Kidney (tissue), 13 donors: ENCODE measurements at regions not wholly inside any gene's neighbourhood (a gene's known extent, or its start where the extent isn't known, plus 50 kb on each side); places are given as distances from the start of the nearest gene placed in this dataset.

ENCODE experiments used
- DNase-seq, 5 donors: peaks; one replicate each; pipeline ENCODE4 v3.0.0-alpha.2; 2013 to 2020
- FAIRE-seq: peaks from 2 replicates; lab custom pipeline; 2012; peaks lifted over from hg19 to GRCh38; lab: Jason Lieb, UNC
- H3K27ac ChIP-seq, 2 donors: one replicate each; pipeline ENCODE4 v1.7.0; 2013; ENCODE audit warnings: low read depth in 2 of 2, low read length in 2 of 2, inconsistent platforms in 1 of 2
- H3K27me3 ChIP-seq: one replicate; pipeline ENCODE4 v1.7.1; 2013; ENCODE audit warnings: low read length, inconsistent platforms; ENCODE audit not compliant: control insufficient read depth, insufficient read depth
- H3K36me3 ChIP-seq, 3 donors: one replicate each; pipeline versions ENCODE4 v1.7.0 to v1.7.1; 2013; ENCODE audit warnings: low read length in 3 of 3, control low read depth in 1 of 3, inconsistent platforms in 1 of 3; ENCODE audit not compliant: insufficient read depth in 3 of 3, control insufficient read depth in 2 of 3
- H3K4me1 ChIP-seq, 3 donors: one replicate each; pipeline versions ENCODE4 v1.7.0 to v1.7.1; 2013; ENCODE audit warnings: low read length in 3 of 3, inconsistent platforms in 1 of 3, low read depth in 1 of 3; ENCODE audit not compliant: control insufficient read depth in 2 of 3, insufficient read depth in 2 of 3
- H3K4me3 ChIP-seq, 3 donors: one replicate each; pipeline versions ENCODE4 v1.7.0 to v1.8.1; 2013; ENCODE audit warnings: low read length in 3 of 3, control low read depth in 1 of 3, inconsistent platforms in 1 of 3
- H3K9ac ChIP-seq, 3 donors: one replicate each; pipeline versions ENCODE4 v1.7.0 to v1.7.1; 2013; ENCODE audit warnings: low read length in 3 of 3, control low read depth in 1 of 3, inconsistent platforms in 1 of 3
- H3K9me3 ChIP-seq, 3 donors: one replicate each; pipeline versions ENCODE4 v1.7.0 to v1.7.1; 2013; ENCODE audit warnings: low read length in 3 of 3, control low read depth in 1 of 3, inconsistent platforms in 1 of 3; ENCODE audit not compliant: control insufficient read depth in 2 of 3, insufficient read depth in 1 of 3
- intact Hi-C: fragments of 100-400 bp; cut with DNase I; formaldehyde crosslinking; loops from one replicate; pipeline ENCODE4 v1.11.1; 2022
- TF ChIP-seq, protein P1 (sequence below): IDR thresholded peaks from 3 replicates; pipeline ENCODE4 v1.5.1; 2012; ENCODE audit warnings: mild to moderate bottlenecking, moderate library complexity, borderline replicate concordance; ENCODE audit not compliant: insufficient read depth; ENCODE audit errors: extremely low read depth
- donor health status: control.
- donor health status: control.
- donor health status: control.
- donor health status: control.
- donor health status: control.
- donor health status: DM: yes; HTN: yes; CAD: no.
- donor health status: Normal renal cell carcinoma (clear cell type).

DNA sequence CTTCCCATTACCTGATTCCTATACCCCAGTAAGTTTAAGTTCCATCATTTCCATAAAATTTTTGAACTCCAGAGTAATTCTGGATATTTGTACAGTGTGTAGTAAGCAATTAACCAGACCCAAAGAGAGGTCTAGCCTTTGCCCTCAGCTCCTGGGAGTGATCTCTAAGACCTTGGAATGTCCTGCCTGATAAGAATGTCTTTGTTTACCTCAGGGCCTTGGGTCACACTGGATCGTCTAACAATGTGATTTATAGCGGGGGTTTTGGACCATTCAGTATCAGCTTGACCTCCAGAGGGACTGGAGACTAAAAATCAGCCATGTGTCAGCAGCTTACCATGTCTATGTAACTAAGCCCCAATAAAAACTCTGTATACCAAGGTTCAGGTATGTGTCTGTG lies 330.9 kb upstream of the PPP1R2C start:
- FAIRE-seq, result no peak
- no peaks in the 10 kb centered on the region for H3K9me3 ChIP-seq
- no peaks in the 10 kb centered on the region for H3K4me1 ChIP-seq

DNA sequence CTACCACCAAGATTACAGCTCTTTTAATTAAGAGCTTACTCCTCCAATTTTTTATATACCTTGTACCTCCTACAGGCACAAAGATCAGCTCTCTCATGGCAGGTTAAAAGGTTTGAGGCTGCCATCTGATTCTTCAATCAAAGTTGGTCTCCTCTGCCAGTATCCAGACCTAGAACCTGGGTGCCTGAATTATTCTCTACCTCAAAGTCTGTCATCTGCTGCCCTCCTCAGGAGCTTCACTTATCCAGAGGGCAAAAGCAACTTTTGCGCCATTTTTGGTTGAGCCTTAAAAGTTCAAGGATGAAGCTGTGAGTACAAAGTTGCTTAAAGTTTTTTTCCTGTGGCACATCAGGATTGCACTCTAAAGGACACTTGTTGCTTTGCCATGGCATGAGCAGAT lies 343.7 kb upstream of the PPP1R2C start:
- Histone ChIP-seq H3K9ac (no peak overlapping the region), H3K4me3 (no peak overlapping the region), H3K4me1 (no peaks in the 10 kb centered on the region), H3K36me3 (no peaks in the 10 kb centered on the region), H3K27me3 (no peaks in the 10 kb centered on the region), H3K27ac (no peak overlapping the region), H3K9me3 (no peaks in the 10 kb centered on the region)
- TF ChIP-seq, protein P1, sequence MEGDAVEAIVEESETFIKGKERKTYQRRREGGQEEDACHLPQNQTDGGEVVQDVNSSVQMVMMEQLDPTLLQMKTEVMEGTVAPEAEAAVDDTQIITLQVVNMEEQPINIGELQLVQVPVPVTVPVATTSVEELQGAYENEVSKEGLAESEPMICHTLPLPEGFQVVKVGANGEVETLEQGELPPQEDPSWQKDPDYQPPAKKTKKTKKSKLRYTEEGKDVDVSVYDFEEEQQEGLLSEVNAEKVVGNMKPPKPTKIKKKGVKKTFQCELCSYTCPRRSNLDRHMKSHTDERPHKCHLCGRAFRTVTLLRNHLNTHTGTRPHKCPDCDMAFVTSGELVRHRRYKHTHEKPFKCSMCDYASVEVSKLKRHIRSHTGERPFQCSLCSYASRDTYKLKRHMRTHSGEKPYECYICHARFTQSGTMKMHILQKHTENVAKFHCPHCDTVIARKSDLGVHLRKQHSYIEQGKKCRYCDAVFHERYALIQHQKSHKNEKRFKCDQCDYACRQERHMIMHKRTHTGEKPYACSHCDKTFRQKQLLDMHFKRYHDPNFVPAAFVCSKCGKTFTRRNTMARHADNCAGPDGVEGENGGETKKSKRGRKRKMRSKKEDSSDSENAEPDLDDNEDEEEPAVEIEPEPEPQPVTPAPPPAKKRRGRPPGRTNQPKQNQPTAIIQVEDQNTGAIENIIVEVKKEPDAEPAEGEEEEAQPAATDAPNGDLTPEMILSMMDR, result no peak
- DNase-seq (no peak), FAIRE-seq (no peak)
- intact Hi-C loops, result no loop called here

More for the DNA sequence above, 330.9 kb upstream of the PPP1R2C start:
- H3K9ac ChIP-seq, result no peak overlapping the region
- H3K27ac ChIP-seq, result no peak overlapping the region
- no peak for DNase-seq
- intact Hi-C loops, result no loop called here
- H3K36me3 ChIP-seq, result no peaks in the 10 kb centered on the region
- TF ChIP-seq, protein P1, result no peak
- H3K27me3 ChIP-seq, result peaks cover 2% of the 10 kb centered on the region
- no peak overlapping the region for H3K4me3 ChIP-seq

DNA sequence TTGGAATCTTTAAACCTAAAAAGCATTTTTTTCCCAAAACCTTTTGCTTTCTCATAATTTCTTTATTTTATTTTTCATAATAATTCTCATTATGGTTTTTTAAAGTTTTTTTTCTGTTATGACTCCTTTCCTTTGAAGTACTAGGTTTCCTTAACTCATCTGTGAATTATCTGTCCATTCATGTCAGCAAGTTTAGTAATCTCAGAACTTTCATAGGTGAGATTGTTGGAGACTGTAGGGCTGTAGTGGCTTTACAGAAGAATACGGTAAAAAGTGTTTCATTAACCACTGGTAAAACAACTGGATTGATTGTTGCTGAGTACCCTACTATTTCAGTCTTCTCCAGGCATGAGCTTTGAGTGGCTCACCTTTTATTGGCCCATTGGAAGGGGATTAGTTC lies 361.7 kb upstream of the PPP1R2C start:
- DNase-seq (no peak), FAIRE-seq (no peak)
- Histone ChIP-seq H3K27me3 (no peaks in the 10 kb centered on the region), H3K9me3 (no peaks in the 10 kb centered on the region), H3K36me3 (no peaks in the 10 kb centered on the region), H3K9ac (no peak overlapping the region), H3K27ac (no peak overlapping the region), H3K4me3 (no peak overlapping the region), H3K4me1 (no peaks in the 10 kb centered on the region)
- intact Hi-C loops, result no loop called here
- TF ChIP-seq, protein P1, result no peak

DNA sequence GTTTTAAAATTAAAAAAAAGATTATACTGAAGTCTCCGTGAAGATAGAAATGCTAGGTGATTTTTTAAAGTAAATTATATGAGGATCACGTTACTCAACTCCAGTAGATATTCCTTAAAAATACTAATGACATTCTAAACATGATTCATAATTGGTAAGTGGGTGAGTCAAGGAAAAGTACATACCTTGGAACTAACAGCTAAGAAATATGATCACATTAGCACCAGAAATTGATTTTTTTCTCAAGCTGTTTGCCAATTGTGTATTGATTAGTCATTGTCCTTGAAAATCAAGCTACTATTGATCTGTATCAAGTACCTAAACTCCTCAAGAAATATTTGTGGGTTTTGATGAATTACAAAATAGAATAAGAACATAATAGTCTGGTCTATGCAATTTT lies 362.6 kb upstream of the PPP1R2C start:
- H3K9ac ChIP-seq, result no peak overlapping the region
- no peaks in the 10 kb centered on the region for H3K9me3 ChIP-seq
- DNase-seq (no peak), FAIRE-seq (no peak)
- H3K36me3 ChIP-seq, result no peaks in the 10 kb centered on the region
- intact Hi-C loops, result no loop called here
- H3K27ac ChIP-seq, result no peak overlapping the region
- no peaks in the 10 kb centered on the region for H3K4me1 ChIP-seq
- H3K27me3 ChIP-seq, result no peaks in the 10 kb centered on the region
- H3K4me3 ChIP-seq, result no peak overlapping the region
- TF ChIP-seq, protein P1, result no peak
